ENCODE measurements at regions not wholly inside any gene's neighbourhood (a gene's known extent, or its start where the extent isn't known, plus 50 kb on each side); places are given as distances from the start of the nearest gene placed in this dataset.

- TF ChIP-seq CTCF (IDR thresholded peaks at IDR 0.05) (no peak), POLR2AphosphoS5 (IDR thresholded peaks at IDR 0.05; ENCODE audit: insufficient read depth in 1 of 2, low read depth in 1 of 2) (no peak), POLR2A (IDR thresholded peaks at IDR 0.05) (no peak)
Measured at GRCh38 chr3:167113035-167113830, 266.9 kb downstream of the ZBBX start.

Measured in vagina (tissue), 2 donors.